Activated CD8-positive, alpha-beta memory T cell treated with anti-CD3 and anti-CD28 coated beads for 48 hours (primary cell): ENCODE measurements at regions not wholly inside any gene's neighbourhood (a gene's known extent, or its start where the extent isn't known, plus 50 kb on each side); places are given as distances from the start of the nearest gene placed in this dataset.
"Not testable (repeated sequence)": the region's sequence is repeated elsewhere in the genome, so short reads cannot be mapped to it uniquely, and the experiment has no call there.

Experiments used
- DNase-seq, 3 experiments: peaks; one replicate each; pipeline ENCODE4 v3.0.0-alpha.2; 2020; ENCODE audit warnings: low read depth in 2 of 3, low spot score in 2 of 3

DNA sequence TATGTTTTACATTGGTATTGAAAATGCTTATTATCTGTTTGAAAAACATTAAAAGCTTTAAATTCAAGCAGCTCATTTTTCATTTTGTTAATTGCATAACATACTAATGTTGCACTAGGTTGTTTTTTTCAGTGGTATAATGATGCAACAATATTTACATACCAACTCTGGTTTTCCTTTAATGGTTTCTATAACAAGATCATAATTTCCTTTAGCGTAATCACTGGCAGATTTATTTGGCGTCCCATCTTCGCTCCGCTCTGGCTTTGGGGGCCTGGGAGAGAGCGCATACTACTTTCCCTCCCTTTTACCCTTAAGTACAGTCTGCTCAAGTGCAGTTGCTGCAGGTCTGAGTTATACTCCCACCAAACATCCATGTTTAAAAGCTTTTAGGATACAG lies 574.1 kb downstream of the PRKD1 start:
- DNase-seq, result no peak

DNA sequence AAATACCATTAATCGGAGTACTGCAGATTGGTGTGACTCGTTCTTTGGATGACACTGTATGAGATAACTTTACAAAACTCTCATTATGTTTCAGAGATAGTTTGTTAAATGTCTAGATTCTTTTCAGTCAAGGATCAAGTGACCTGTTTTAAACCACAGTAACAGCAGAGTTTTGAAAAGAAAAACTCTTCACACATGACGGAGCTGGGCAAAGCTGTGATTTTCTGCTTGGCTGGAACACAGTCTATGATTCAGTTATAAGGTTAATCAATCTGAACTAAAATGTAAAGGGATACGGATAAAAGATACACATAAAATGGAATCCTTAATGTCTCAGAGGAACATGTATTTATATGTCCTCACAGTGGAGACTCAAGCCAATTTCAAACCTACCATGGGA lies 573.2 kb downstream of the PRKD1 start:
- DNase-seq, result no peak

DNA sequence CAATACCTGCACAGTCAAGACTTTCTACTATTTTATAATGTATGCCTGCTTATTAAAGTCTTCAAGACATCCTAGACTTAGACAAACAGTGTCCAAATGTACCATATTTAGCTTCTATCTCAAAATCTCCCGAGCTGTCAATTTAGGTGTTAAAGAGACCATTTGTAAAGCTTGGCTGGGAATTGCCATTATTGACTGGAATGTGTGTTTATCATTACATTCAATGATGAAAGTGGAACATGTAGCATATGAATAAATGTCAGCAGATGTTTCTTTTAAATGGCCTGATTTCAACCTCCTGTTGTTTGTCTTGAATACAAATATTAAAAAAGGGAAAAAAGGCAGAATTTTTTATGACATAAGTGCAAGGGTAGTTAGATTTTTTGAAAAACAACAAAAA lies 572.3 kb downstream of the PRKD1 start:
- no peak for DNase-seq

DNA sequence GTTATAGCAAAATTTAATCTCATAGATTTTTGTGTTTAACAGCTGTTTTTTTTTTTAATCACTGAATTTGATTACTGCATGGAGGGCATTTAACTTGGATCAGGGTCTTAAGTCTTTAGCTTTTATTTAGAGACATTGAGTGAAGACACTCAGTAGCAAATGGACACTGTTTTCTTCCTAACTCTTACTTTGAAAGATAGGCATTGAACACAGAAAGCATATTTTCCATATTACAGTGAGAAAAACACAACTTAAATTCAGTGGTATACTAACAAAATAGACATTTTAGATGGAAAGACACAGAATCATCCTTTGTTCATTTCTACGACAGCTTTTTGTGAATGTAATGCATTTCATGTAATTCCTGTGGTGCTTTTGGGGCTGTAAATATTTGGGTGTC lies 571.8 kb downstream of the PRKD1 start:
- no peak for DNase-seq

DNA sequence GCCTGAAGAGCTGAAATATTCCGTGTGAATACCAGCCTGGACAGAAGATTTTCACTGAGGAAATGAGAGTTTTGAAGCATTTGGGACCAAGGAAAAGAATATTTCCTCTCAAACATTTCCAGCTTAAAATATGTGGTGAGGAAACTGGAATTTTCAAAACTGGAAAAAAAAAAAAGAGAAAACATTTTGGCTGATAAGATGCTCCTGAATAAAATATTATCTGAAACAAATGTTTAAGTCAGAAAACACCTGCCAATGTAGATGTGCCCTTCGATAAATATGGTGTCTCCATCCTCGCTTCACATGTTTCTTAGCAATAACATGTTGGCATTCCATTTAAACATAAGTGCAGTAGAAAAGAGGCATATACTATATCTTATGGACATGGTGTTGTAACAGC lies 567.0 kb downstream of the PRKD1 start:
- no peak for DNase-seq

DNA sequence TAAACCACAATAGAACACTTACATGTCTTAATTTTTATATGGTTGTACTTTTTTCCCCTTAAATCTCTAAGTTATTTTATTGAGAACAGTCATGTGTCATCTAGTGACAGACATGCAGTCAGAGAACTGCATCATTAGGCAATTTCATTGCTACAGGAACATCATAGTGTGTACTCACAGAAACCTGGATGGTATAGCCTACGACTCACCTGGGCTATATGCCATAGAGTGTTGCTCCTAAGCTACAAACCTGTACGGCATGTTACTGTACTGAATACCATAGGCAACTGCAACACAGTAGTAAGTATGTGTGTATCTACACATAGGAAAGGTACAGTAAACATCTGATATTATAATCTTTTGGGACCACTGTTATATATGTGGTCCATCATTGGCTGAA lies 557.6 kb downstream of the PRKD1 start:
- DNase-seq, result no peak

DNA sequence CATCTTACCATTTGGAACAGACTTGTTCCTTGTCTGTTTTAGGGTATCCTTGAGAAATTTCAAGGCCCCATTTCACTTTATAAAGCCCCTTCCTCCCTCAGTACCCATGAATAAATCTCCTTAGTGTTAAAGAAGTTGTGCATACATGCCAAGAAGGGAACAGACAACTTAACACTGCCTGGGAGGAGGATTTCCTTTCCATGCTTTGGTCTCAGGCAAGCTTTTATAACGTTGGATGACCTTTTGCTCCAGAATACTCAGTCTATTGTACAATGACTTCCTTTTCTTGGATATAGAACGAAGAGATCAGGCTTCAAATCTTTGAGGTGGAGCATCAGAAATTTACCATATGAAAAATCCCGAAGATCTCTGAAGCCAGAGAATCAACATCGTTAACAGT lies 551.4 kb downstream of the PRKD1 start:
- no peak for DNase-seq

DNA sequence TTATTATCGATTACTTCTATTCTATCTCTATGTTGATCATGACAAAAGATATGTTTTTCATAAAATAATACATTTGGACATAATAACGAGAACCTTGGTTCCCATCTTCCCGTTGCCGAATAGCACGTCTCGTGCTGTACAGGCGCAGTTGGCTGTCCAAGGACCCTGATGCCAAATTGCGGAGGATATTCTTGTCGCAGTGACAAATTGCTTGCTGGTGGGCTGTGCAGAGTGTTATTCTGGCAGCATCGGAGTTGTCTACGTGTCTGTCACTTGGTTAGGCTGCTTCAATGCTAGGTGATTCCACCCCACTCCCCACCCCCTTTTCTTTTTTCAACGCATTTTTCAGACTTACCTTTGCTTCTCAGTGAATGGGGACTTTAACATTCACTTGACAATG lies 546.8 kb downstream of the PRKD1 start:
- DNase-seq, result no peak

DNA sequence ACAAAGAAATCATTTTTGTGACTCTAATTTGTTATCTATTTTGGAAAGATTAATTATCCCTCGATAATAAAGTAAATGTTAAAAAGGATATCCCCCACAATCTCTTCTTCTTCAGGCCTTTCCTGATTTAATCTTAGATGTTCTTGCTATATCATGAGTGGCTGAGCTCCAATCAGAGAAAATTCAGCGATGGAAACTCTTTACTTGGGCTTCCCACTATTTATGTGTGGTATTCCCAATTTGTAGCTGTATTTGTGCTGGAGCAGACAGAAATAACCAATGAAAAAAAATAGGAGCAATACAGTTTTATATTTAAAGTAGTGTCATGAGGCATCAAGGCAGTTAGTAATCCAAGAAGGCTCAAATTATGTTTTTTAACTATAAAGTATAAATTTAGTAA lies 539.1 kb downstream of the PRKD1 start:
- DNase-seq, result no peak

DNA sequence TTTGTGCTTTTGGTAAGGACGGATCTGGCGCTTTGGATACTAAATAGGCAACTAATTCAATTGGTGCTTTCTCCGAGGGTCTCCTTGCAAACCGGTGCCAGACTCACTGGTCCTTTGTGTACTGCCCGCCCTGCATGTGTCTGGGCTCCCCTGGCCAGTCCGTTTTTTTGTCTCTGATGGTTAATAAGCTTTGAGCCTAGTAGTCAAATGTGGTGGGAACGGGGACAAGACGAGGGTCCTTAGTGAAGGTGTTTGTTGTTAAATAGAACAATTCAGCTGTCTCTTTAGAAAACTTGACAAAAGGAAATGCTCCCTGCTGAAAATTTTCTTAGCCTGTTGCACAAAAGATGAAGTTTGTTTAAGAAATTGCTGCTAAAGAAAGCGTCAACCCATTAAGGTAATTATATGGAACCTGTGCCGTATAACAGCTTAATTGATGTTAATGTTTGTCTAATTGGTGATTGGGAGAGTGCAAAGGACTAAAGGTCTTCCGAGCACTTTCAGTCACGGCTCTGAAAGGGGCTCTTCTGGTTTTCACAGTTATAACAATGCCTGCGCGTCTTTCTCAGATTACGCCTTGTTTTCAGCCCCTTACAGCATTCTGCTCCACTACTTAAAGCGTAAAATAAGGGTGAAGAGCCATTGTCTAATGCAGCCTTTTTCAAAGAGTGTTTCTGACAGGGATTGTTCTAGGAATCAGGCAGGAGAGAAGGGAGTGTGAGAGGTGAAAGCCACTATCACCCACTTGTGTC lies 537.4 kb downstream of the PRKD1 start:
- no peak for DNase-seq

DNA sequence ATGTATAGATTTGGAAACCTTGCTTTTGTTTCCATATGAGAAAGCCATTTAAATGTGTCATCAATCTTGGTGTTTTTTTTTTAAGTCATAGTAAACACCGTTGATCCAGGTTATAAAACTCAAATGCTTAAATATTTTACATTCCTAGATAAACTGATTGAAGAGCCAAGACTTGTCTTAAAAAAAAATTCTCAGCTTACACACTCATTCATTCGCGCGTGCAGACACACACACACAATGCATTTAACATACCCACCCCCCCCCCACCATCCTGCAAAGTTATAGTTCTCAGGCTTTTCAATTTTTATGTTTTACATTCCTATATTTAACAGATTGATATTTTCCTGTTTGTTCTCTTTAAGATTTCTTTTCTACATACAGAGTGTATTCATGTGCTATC lies 536.4 kb downstream of the PRKD1 start:
- no peak for DNase-seq

DNA sequence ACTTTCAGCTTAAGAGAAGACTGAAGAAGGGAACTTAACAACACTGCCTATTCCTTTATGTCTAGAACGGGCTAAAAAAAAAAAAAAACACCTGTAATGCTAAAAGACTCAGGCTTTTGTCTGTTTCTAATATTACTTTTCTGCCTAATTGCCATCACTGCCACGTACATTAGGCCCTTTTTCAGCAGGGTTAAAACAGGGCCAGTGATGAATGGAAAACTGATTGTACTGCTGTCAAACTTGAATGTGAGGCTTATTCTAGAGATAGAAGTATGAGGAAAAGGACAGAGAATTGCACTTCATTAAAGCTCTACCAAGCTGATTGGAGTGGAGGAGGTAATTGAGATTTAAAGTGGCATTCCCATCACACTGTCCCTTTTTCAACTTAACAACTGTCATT lies 535.8 kb downstream of the PRKD1 start:
- no peak for DNase-seq

DNA sequence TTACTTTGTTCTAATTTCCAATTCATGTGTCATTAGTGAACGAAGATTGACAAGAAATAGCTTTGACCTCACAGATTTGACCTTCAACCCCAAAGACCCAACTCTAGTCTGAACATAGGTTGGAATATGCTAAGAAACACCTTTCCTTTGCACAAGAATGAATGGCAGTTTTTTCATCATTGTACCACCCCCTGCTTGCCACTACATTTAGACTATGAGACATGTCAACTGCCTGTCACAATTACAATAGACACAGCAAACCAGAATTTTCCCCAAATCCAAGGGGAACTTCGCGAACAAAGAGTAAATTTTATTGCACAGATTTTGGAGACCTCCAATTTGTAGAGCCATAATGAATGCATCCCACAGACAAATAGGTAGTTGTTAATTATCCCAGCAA lies 535.4 kb downstream of the PRKD1 start:
- DNase-seq, result no peak

DNA sequence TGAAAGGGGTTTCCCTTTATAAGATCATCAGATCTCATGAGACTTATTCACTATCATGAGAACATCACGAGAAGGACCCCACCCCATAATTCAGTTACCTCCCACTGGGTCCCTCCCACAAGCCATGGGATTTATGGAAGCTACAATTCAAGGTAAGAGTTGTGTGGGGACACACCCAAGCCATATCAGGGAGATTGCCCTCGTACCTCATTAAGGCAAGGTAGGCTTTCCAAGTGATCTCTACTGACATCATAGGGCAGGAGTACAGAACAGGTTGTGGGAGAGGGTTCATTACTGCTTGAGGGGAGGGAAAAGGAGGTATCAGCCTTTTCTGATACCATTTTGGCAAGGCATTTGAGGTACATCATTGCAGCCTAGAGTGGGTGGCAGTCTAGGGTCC lies 524.6 kb downstream of the PRKD1 start:
- no peak for DNase-seq

DNA sequence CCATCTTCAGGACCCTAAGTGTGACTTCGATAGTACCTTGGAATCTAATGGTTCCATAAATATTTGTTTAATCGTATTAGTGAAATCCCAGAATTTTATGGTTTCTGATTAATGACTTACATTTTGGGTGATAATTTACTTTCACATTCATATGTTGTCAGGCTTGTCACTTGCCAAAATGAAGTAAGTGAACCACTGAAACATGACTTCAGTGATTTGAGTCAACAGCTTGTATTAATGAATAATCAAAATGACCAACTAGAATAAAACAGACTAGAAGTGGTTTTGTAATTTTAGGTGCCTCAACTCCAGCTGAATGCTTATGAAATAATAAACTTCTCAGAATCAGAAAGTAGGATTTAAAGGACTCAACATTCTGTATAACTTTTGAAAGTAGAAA lies 517.1 kb downstream of the PRKD1 start:
- DNase-seq, result no peak

DNA sequence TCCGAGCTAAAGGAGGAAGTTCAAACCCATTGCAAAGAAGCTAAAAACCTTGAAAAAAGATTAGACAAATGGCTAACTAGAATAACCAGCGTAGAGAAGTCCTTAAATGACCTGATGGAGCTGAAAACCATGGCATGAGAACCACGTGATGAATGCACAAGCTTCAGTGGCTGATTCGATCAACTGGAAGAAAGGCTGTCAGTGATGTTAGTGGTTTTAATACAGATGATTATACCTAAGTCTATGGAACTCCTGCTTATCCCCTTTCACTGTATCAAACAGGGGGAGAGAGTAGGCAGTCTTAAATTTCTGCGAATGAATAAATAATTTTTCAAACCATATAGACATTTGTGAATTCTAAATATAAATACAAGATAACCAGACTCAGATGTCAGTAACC lies 512.7 kb downstream of the PRKD1 start:
- DNase-seq, result not testable (repeated sequence)

DNA sequence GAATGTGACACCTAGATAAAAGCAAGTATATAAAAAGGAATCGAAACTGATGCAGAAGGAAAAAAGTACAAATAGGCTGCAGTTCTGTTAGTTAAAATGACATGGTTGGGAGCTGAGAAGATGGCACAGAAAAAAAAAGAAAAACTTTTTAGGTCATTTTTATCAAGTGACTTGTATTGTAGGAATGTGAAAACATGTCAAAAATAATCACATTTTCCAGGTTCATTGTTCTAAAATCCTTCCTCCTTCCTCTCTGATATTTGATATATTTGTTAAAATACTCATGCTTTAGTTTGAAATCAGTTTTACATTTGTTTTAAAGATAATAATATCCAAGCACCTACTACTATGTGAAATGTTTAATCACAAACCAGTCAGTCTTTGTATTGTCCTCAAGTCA lies 507.9 kb downstream of the PRKD1 start:
- DNase-seq, result no peak

DNA sequence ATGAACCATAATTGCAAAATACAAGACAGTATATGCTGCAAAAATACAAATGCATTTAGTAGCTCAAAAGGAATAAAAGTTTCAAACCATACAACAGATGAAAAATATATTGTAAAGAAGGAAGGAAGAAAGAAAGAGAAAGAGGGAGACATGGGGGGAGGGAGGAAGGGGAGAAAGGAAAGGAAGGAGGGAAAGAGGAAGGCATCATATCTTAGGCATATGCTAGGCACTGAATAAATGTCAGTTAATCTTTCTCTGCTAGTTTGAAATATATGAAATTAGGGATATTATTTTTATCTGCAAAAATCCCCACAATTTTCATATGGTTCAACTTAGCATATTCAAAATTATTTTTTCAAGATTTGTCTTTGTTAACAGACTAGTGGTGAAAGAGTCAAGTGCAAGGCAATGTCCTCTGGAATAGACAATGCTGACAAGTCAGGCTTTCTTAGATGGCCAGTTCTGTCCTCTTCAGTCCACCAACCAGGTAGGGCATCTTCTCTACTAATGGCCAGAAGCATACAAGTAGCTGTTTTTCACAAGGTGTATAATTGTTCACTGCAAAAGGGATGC lies 506.4 kb downstream of the PRKD1 start:
- no peak for DNase-seq

DNA sequence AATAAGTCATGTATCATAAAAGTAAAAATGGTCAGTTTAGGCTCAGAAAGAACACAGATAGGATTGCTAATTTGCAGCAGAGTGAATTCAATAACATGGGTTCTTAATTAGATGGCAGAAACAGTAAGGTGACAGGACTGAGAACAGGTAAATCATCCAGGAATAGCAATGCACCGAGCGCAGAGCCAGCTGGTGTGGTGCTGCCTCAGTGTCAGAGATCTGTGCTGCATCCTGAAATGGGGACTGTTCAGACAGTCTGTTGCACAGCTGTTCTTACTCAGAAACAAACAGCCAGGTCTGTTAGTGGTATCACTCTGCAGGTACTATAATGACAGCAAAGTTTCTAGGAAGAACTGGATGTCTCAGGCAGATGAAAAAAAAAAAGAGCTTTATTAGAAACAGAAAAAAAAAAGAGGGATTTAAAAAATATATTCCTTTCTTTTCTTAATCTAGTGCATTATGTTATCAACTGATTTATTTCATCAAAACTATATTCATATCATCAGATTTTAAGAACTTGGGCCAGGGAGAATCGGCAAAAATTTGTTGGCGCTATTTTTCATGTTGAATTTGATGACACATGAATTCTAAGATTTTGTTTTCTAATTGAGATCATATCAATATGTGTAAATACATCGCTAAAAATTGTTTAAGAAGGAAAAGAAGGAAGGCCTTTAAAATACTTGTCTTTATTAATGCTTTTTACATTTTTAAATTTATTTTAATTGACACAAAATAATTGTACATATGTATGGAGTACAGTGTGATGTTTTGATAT lies 501.8 kb downstream of the PRKD1 start:
- no peak for DNase-seq

DNA sequence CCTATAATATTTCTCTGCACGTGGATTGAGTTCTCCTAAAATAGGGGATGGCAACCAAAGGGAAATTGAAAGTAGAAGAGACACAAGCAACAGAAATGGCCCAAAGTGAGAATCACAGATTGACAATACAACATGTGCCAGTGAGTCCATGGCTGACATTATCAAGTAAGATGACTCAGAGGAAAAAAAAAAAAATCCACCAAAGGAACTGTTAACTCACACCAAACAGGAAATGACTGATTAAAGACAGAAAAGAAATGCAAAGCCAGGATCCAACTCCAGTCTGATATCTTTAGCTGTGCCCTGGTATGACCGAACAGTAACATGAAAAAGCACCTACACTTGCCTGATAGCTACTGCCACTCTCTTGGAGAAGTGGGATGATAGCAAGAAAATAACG lies 485.0 kb downstream of the PRKD1 start:
- no peak for DNase-seq

DNA sequence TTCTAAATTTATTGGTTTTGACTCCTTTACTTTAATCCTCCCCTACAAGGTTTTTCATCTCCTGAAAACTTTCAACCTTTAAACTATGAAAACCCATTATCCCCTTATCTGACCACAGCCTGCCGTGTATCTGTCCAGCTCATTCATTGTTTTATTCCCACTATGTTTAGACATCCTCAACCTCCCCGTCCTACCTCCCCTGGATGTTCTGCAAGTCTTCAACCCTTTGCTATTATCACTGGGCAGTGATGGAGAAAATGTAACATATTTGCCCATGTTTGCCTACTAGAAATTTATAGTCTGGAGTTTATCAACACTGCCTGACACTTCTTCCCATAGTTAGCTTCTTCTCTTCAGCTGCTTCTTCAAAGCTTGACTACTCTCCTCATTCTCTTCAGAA lies 483.4 kb downstream of the PRKD1 start:
- no peak for DNase-seq

DNA sequence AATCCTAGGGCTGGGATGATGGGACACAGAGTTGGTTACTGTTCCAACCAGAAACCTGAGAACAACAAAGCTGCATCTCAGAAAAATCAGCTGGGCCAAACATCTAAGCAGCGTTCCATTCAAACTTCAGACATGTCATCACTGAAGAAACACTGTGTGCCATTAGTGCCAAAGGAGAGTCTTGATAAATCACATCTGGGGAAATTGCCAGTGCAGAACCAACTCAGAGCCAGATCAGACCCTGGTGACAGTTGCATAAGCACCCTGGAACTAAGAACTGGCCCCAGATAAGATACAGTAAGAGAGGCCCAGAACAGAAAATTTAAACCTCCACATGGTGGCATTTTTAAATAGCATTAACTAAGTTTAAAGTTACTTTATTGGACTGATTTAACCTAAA lies 482.8 kb downstream of the PRKD1 start:
- DNase-seq, result no peak

DNA sequence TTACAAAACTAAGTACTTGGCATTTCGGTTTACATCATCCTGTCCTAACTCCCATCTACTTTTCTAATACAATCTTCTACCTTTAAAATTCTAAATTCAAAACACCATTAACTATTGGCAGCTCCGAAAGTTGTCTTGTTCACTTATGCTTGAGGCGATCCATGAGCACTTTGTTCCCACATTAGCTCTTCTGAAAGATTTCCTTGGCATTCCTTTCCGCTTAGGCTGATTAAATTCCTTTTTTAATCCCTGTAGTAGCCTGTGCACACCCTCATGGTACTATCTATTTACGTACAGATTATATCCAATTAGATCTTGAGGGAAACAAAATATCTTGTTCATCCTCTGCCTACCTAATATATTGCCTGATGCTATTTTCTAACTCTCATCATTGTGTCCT lies 480.7 kb downstream of the PRKD1 start:
- no peak for DNase-seq
